SK-N-SH (cell line): ENCODE measurements at regions not wholly inside any gene's neighbourhood (a gene's known extent, or its start where the extent isn't known, plus 50 kb on each side); places are given as distances from the start of the nearest gene placed in this dataset.

Experiments used
- CTCF ChIA-PET: fragments of 300-600, 350-600 bp; formaldehyde crosslinking; extraction: SDS; loops from one replicate; lab custom pipeline; 2021; lab: Yijun Ruan, JAX
- POLR2A ChIA-PET: fragments of 350-600 bp; sonication (Branson Sonifier 250); formaldehyde crosslinking; extraction: SDS; loops from one replicate; lab custom pipeline; 2020; ENCODE audit warnings: antibody characterized with exemption, inconsistent platforms; lab: Yijun Ruan, JAX
- DNase-seq: peaks from one replicate; pipeline ENCODE4 v3.0.0; 2012
- H2AFZ ChIP-seq: fragments of 200-600 bp; sonication (generic); 2 replicates; pipeline ENCODE4 v1.8.1; 2016; ENCODE audit warnings: antibody characterized with exemption, mild to moderate bottlenecking, low read depth
- H3F3A ChIP-seq: fragments of 200-600 bp; sonication (generic); replicated peaks from 2 replicates; pipeline ENCODE3; 2016; ENCODE audit warnings: antibody characterized with exemption, mild to moderate bottlenecking; ENCODE audit not compliant: insufficient read depth
- H3K27ac ChIP-seq, 2 experiments: fragments of 200-500 bp in 1 of 2; fragments of 200-600 bp in 1 of 2; sonication (Bioruptor generic) in 1 of 2; sonication (generic), shearing (Covaris generic) in 1 of 2; 2 replicates each; pipeline versions ENCODE4 v1.5.1 to v1.6.1; 2014 to 2016; ENCODE audit warnings: low read depth in 2 of 2, inconsistent platforms in 1 of 2, low read length in 1 of 2, mild to moderate bottlenecking in 1 of 2, mixed read lengths in 1 of 2
- H3K27me3 ChIP-seq: fragments of 200-600 bp; sonication (generic), shearing (Covaris generic); 2 replicates; pipeline ENCODE4 v1.6.1; 2016; ENCODE audit warnings: mixed run types; ENCODE audit not compliant: insufficient read depth
- H3K36me3 ChIP-seq, 2 experiments: fragments of 200-500 bp in 1 of 2; fragments of 200-600 bp in 1 of 2; sonication (Bioruptor generic) in 1 of 2; sonication (generic) in 1 of 2; replicated peaks in 1 of 2; 2 replicates each; pipeline versions ENCODE3 to v1.5.1; 2014 to 2016; ENCODE audit warnings: low read length in 1 of 2, mild to moderate bottlenecking in 1 of 2; ENCODE audit not compliant: insufficient read depth in 2 of 2, control insufficient read depth in 1 of 2
- H3K4me1 ChIP-seq, 2 experiments: fragments of 200-500 bp in 1 of 2; fragments of 200-600 bp in 1 of 2; sonication (Bioruptor generic) in 1 of 2; sonication (generic), shearing (Covaris generic) in 1 of 2; 2 replicates each; pipeline versions ENCODE4 v1.5.1 to v1.6.1; 2014 to 2016; ENCODE audit warnings: low read depth in 1 of 2, low read length in 1 of 2, mixed run types in 1 of 2; ENCODE audit not compliant: insufficient read depth in 2 of 2, control insufficient read depth in 1 of 2
- H3K4me2 ChIP-seq: fragments of 200-600 bp; sonication (generic), shearing (Covaris generic); 2 replicates; pipeline ENCODE4 v1.6.1; 2017; ENCODE audit warnings: mixed run types
- H3K4me3 ChIP-seq, 2 experiments: fragments of 200-500 bp in 1 of 2; fragments of 200-600 bp in 1 of 2; sonication (Bioruptor generic) in 1 of 2; sonication (generic), shearing (Covaris generic) in 1 of 2; 2 replicates each; pipeline versions ENCODE4 v1.5.1 to v1.8.1; 2014 to 2016; ENCODE audit warnings: low read depth in 2 of 2, inconsistent platforms in 1 of 2, low read length in 1 of 2, mild to moderate bottlenecking in 1 of 2, mixed read lengths in 1 of 2, moderate library complexity in 1 of 2
- H3K79me2 ChIP-seq: fragments of 200-600 bp; sonication (generic); 2 replicates; pipeline ENCODE4 v1.8.1; 2017; ENCODE audit warnings: mild to moderate bottlenecking; ENCODE audit not compliant: insufficient read depth
- H3K9ac ChIP-seq: fragments of 200-600 bp; sonication (generic); 2 replicates; pipeline ENCODE4 v1.6.1; 2017; ENCODE audit warnings: mixed run types
- H3K9me2 ChIP-seq: fragments of 200-600 bp; sonication (generic); 2 replicates; pipeline ENCODE4 v1.6.1; 2017; ENCODE audit warnings: mixed run types
- H3K9me3 ChIP-seq: fragments of 200-600 bp; sonication (generic); 2 replicates; pipeline ENCODE4 v1.6.1; 2017; ENCODE audit warnings: mixed run types, mild to moderate bottlenecking, moderate library complexity
- H4K20me1 ChIP-seq: fragments of 200-600 bp; sonication (generic); 2 replicates; pipeline ENCODE4 v1.6.1; 2017; ENCODE audit warnings: mild to moderate bottlenecking, mixed run types; ENCODE audit not compliant: insufficient read depth
- EP300 ChIP-seq, 2 experiments: IDR thresholded peaks; 2 replicates each; pipeline versions ENCODE4 v1.4.0 to v1.6.1; 2012; ENCODE audit warnings: borderline replicate concordance in 1 of 2, low read depth in 1 of 2, low read length in 1 of 2
- EZH2phosphoT487 ChIP-seq: fragments of 200-600 bp; sonication (generic); IDR thresholded peaks from 2 replicates; pipeline ENCODE4 v1.6.1; 2017; ENCODE audit warnings: low read depth, mixed run types, mild to moderate bottlenecking, antibody characterized with exemption, moderate library complexity, borderline replicate concordance
- GABPA ChIP-seq: IDR thresholded peaks from 2 replicates; pipeline ENCODE4 v1.4.0; 2012; ENCODE audit warnings: low read depth, mild to moderate bottlenecking
- GATA2 ChIP-seq: sonication (generic); formaldehyde crosslinking; IDR thresholded peaks from 2 replicates; pipeline ENCODE4 v1.5.0; 2020; ENCODE audit warnings: mild to moderate bottlenecking, missing genetic modification reagents
- MXI1 ChIP-seq: IDR thresholded peaks from 2 replicates; pipeline ENCODE4 v1.6.1; 2012; ENCODE audit warnings: mild to moderate bottlenecking, low read depth, low read length, improper control_type of control experiment
- RCOR1 ChIP-seq: fragments of 150-350 bp; IDR thresholded peaks from 2 replicates; pipeline ENCODE4 v1.6.1; 2017; ENCODE audit warnings: antibody characterized with exemption, low read length
- RFX5 ChIP-seq: IDR thresholded peaks from 2 replicates; pipeline ENCODE4 v1.6.1; 2012; ENCODE audit warnings: mild to moderate bottlenecking, improper control_type of control experiment, low read length
- RXRA ChIP-seq: IDR thresholded peaks from 2 replicates; pipeline ENCODE4 v1.4.0; 2012; ENCODE audit warnings: low read depth, mild to moderate bottlenecking, borderline replicate concordance
- SIN3A ChIP-seq: IDR thresholded peaks from 2 replicates; pipeline ENCODE4 v1.6.1; 2012; ENCODE audit warnings: low read depth, mild to moderate bottlenecking, low read length, moderate library complexity, borderline replicate concordance
- SMC3 ChIP-seq: IDR thresholded peaks from 2 replicates; pipeline ENCODE4 v1.6.1; 2012; ENCODE audit warnings: low read depth, low read length, improper control_type of control experiment
- TEAD4 ChIP-seq: IDR thresholded peaks from 2 replicates; pipeline ENCODE4 v1.4.0; 2012; ENCODE audit warnings: mild to moderate bottlenecking, borderline replicate concordance; ENCODE audit not compliant: insufficient read depth
- WGBS: methylation state at CpG from one replicate; pipeline ENCODE4 v1.1.6; 2017; ENCODE audit warnings: low lambda C conversion rate; 5-methylcytosine and 5-hydroxymethylcytosine counted together
- TF ChIP-seq, protein P1 (sequence below): IDR thresholded peaks from 2 replicates; pipeline ENCODE4 v1.6.1; 2012; ENCODE audit warnings: mild to moderate bottlenecking, low read depth, low read length, moderate library complexity
- TF ChIP-seq, protein P2 (sequence below): IDR thresholded peaks from 2 replicates; pipeline ENCODE4 v1.4.0; 2012; ENCODE audit warnings: low read depth, borderline replicate concordance
- TF ChIP-seq, protein P3 (sequence below): fragments of 150-350 bp; IDR thresholded peaks from 2 replicates; pipeline ENCODE4 v1.6.1; 2016; ENCODE audit warnings: mild to moderate bottlenecking, low read depth, low read length

- TF ChIP-seq, protein P1, sequence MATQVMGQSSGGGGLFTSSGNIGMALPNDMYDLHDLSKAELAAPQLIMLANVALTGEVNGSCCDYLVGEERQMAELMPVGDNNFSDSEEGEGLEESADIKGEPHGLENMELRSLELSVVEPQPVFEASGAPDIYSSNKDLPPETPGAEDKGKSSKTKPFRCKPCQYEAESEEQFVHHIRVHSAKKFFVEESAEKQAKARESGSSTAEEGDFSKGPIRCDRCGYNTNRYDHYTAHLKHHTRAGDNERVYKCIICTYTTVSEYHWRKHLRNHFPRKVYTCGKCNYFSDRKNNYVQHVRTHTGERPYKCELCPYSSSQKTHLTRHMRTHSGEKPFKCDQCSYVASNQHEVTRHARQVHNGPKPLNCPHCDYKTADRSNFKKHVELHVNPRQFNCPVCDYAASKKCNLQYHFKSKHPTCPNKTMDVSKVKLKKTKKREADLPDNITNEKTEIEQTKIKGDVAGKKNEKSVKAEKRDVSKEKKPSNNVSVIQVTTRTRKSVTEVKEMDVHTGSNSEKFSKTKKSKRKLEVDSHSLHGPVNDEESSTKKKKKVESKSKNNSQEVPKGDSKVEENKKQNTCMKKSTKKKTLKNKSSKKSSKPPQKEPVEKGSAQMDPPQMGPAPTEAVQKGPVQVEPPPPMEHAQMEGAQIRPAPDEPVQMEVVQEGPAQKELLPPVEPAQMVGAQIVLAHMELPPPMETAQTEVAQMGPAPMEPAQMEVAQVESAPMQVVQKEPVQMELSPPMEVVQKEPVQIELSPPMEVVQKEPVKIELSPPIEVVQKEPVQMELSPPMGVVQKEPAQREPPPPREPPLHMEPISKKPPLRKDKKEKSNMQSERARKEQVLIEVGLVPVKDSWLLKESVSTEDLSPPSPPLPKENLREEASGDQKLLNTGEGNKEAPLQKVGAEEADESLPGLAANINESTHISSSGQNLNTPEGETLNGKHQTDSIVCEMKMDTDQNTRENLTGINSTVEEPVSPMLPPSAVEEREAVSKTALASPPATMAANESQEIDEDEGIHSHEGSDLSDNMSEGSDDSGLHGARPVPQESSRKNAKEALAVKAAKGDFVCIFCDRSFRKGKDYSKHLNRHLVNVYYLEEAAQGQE, result no peak
- TF ChIP-seq MXI1 (no peak), RFX5 (no peak)
- TF ChIP-seq, protein P2, sequence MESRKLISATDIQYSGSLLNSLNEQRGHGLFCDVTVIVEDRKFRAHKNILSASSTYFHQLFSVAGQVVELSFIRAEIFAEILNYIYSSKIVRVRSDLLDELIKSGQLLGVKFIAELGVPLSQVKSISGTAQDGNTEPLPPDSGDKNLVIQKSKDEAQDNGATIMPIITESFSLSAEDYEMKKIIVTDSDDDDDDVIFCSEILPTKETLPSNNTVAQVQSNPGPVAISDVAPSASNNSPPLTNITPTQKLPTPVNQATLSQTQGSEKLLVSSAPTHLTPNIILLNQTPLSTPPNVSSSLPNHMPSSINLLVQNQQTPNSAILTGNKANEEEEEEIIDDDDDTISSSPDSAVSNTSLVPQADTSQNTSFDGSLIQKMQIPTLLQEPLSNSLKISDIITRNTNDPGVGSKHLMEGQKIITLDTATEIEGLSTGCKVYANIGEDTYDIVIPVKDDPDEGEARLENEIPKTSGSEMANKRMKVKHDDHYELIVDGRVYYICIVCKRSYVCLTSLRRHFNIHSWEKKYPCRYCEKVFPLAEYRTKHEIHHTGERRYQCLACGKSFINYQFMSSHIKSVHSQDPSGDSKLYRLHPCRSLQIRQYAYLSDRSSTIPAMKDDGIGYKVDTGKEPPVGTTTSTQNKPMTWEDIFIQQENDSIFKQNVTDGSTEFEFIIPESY, result no peak
These were observed 788.3 kb upstream of the SALL3 start (continued) for GRCh38 chr18:78191276-78191675.

DNA sequence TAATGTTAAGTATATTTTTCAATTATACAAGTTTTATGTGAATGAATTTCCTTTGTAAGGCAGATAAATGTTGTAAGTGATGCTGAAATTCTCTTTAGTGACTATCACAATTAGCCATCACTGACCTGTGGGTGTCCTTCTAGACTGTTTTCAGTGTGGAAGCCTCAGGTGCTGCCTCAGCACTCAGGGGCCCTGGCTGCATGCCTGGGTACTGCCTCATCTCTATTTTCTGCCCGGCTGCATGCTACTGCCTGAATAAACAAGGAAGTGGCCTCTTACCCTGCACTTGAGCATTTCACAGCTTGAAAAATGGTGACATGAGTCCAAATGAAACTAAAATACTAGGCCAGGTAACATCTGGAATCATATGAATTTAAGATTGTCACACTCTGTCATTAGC lies 787.6 kb upstream of the SALL3 start:
- CTCF ChIA-PET, result interaction anchor here (0.8 kb wide), 1 partner anchor 62 kb away, joined by 3 read pairs; no protein-coding TSS in a partner anchor

More for the DNA sequence above, 787.6 kb upstream of the SALL3 start:
- Histone ChIP-seq H2AFZ (no peak overlapping the region), H3K4me2 (no peak overlapping the region), H3K27me3 (no peaks in the 10 kb centered on the region), H3K36me3 (no peaks in the 10 kb centered on the region), H4K20me1 (no peaks in the 10 kb centered on the region), H3K9ac (no peak overlapping the region), H3K4me3 (no peak overlapping the region), H3K27ac (no peak overlapping the region), H3K4me1 (no peaks in the 10 kb centered on the region), H3F3A (no peaks in the 10 kb centered on the region), H3K9me3 (no peaks in the 10 kb centered on the region), H3K9me2 (no peaks in the 10 kb centered on the region), H3K79me2 (no peaks in the 10 kb centered on the region)
- WGBS, result 0% methylated on average over 1 of the region's 1 CpG
- POLR2A ChIA-PET, result no interaction called here
- TF ChIP-seq GATA2 (CRISPR knock-in tag), result no peak
- TF ChIP-seq EP300 (IDR thresholded peaks at IDR 0.05; ENCODE audit: borderline replicate concordance in 1 of 2, low read depth in 1 of 2, low read length in 1 of 2), result no peak
- no peak for TF ChIP-seq RCOR1
- TF ChIP-seq SMC3, result no peak
- TF ChIP-seq TEAD4, result no peak
- TF ChIP-seq GABPA, result no peak
- TF ChIP-seq SIN3A, result no peak
- TF ChIP-seq, protein P3, sequence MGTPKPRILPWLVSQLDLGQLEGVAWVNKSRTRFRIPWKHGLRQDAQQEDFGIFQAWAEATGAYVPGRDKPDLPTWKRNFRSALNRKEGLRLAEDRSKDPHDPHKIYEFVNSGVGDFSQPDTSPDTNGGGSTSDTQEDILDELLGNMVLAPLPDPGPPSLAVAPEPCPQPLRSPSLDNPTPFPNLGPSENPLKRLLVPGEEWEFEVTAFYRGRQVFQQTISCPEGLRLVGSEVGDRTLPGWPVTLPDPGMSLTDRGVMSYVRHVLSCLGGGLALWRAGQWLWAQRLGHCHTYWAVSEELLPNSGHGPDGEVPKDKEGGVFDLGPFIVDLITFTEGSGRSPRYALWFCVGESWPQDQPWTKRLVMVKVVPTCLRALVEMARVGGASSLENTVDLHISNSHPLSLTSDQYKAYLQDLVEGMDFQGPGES, result no peak
- no peak for TF ChIP-seq EZH2phosphoT487
- TF ChIP-seq RXRA, result no peak
- no peak for DNase-seq
